ENCODE measurements at regions not wholly inside any gene's neighbourhood (a gene's known extent, or its start where the extent isn't known, plus 50 kb on each side); places are given as distances from the start of the nearest gene placed in this dataset.

GRCh38 chr11:98153752-98154151 lies 867.0 kb upstream of the CNTN5 start (continued):
- TF ChIP-seq BCL3 (IDR thresholded peaks at IDR 0.05; ENCODE audit: borderline replicate concordance, insufficient read depth, low read depth, low read length, poor library complexity, severe bottlenecking): no peak
- no peak for TF ChIP-seq CUX1 (IDR thresholded peaks at IDR 0.05; ENCODE audit: insufficient replicate concordance, low read depth, low read length)
- no peak for TF ChIP-seq CBX5 (IDR thresholded peaks at IDR 0.05; ENCODE audit: low read depth)
- no peak for TF ChIP-seq LARP7 (IDR thresholded peaks at IDR 0.05)
- no peak for TF ChIP-seq ATF7 (IDR thresholded peaks at IDR 0.05; ENCODE audit: low read depth)
- TF ChIP-seq, protein P1, sequence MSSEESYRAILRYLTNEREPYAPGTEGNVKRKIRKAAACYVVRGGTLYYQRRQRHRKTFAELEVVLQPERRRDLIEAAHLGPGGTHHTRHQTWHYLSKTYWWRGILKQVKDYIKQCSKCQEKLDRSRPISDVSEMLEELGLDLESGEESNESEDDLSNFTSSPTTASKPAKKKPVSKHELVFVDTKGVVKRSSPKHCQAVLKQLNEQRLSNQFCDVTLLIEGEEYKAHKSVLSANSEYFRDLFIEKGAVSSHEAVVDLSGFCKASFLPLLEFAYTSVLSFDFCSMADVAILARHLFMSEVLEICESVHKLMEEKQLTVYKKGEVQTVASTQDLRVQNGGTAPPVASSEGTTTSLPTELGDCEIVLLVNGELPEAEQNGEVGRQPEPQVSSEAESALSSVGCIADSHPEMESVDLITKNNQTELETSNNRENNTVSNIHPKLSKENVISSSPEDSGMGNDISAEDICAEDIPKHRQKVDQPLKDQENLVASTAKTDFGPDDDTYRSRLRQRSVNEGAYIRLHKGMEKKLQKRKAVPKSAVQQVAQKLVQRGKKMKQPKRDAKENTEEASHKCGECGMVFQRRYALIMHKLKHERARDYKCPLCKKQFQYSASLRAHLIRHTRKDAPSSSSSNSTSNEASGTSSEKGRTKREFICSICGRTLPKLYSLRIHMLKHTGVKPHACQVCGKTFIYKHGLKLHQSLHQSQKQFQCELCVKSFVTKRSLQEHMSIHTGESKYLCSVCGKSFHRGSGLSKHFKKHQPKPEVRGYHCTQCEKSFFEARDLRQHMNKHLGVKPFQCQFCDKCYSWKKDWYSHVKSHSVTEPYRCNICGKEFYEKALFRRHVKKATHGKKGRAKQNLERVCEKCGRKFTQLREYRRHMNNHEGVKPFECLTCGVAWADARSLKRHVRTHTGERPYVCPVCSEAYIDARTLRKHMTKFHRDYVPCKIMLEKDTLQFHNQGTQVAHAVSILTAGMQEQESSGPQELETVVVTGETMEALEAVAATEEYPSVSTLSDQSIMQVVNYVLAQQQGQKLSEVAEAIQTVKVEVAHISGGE (CRISPR knock-in tag; IDR thresholded peaks at IDR 0.05): no peak
- no peak for TF ChIP-seq MTA2 (IDR thresholded peaks at IDR 0.05; ENCODE audit: low read depth)

Data from GM12878 (cell line).